OCI-LY3 (cell line): ENCODE measurements at regions not wholly inside any gene's neighbourhood (a gene's known extent, or its start where the extent isn't known, plus 50 kb on each side); places are given as distances from the start of the nearest gene placed in this dataset.

ENCODE experiments used
- H2AFZ ChIP-seq: fragments of 200-600, 300-600 bp; shearing (Covaris generic); 2 replicates; pipeline ENCODE4 v1.6.0; 2014; ENCODE audit warnings: antibody characterized with exemption, low read depth, low read length
- H3K27ac ChIP-seq: fragments of 200-600, 300-600 bp; sonication (generic); 2 replicates; pipeline ENCODE4 v1.5.1; 2014; ENCODE audit warnings: mild to moderate bottlenecking, low read length, moderate library complexity, mixed read lengths
- H3K27me3 ChIP-seq: fragments of 200-600, 300-600 bp; sonication (generic); 2 replicates; pipeline ENCODE4 v1.6.1; 2014; ENCODE audit warnings: low read depth, low read length, mixed read lengths
- H3K36me3 ChIP-seq: fragments of 200-600, 300-600 bp; sonication (generic); replicated peaks from 2 replicates; pipeline ENCODE3; 2014; ENCODE audit warnings: low read depth, low read length, mixed read lengths
- H3K4me1 ChIP-seq: fragments of 300-600, 200-600 bp; sonication (generic); 2 replicates; pipeline ENCODE4 v1.6.1; 2014; ENCODE audit warnings: low read length, mixed read lengths
- H3K4me2 ChIP-seq: fragments of 200-600, 300-600 bp; sonication (generic); 2 replicates; pipeline ENCODE4 v1.6.1; 2014; ENCODE audit warnings: low read length, mixed read lengths
- H3K4me3 ChIP-seq: fragments of 300-600, 200-600 bp; sonication (generic); 2 replicates; pipeline ENCODE4 v1.5.1; 2014; ENCODE audit warnings: antibody characterized with exemption, mild to moderate bottlenecking, low read length, moderate library complexity
- H3K79me2 ChIP-seq: fragments of 300-600, 200-600 bp; shearing (Covaris generic); 2 replicates; pipeline ENCODE4 v1.6.1; 2014; ENCODE audit warnings: mild to moderate bottlenecking, low read length, mixed read lengths
- H3K9ac ChIP-seq: fragments of 300-600, 200-600 bp; shearing (Covaris generic); 2 replicates; pipeline ENCODE4 v1.6.0; 2014; ENCODE audit warnings: mild to moderate bottlenecking, low read length, moderate library complexity
- H3K9me3 ChIP-seq: fragments of 200-600, 300-600 bp; shearing (Covaris generic); 2 replicates; pipeline ENCODE4 v1.6.1; 2014; ENCODE audit warnings: low read length, mixed read lengths; ENCODE audit not compliant: insufficient read depth
- H4K20me1 ChIP-seq: fragments of 200-600, 300-600 bp; sonication (generic); 2 replicates; pipeline ENCODE4 v1.6.1; 2016; ENCODE audit warnings: low read length, mixed read lengths; ENCODE audit not compliant: insufficient read depth
- CTCF ChIP-seq: fragments of 200-600, 300-600 bp; sonication (generic); IDR thresholded peaks from 2 replicates; pipeline ENCODE4 v1.5.1; 2014; ENCODE audit warnings: antibody characterized with exemption, low read length, low read depth
- EZH2phosphoT487 ChIP-seq: fragments of 200-600 bp; shearing (Covaris generic); IDR thresholded peaks from 2 replicates; pipeline ENCODE4 v1.6.1; 2018; ENCODE audit warnings: antibody characterized with exemption, mixed run types, low read depth

DNA sequence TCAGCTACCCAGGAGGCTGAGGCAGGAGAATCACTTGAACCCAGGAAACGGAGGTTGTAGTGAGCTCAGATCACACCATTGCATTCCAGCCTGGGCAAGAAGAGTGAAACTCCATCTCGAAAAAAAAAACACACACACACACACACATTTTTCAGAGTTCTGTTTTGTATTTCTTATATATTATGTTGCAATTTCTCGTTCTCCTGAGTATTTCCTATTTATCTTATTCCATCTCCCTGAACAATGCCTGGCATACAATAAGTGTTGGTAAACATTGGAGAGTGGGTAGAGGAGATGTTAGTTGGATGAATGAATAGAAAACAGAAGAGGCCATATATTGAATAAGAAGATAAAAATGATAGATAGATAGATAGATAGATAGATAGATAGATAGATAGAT lies 167.8 kb upstream of the CDH5 start:
- peaks cover 6% of the 10 kb centered on the region; the same call in 1 of the 2 replicates for H3K27me3 ChIP-seq
- no peak overlapping the region for H3K9ac ChIP-seq
- H3K4me3 ChIP-seq: no peak overlapping the region
- no peak overlapping the region for H3K4me2 ChIP-seq
- no peaks in the 10 kb centered on the region for H3K9me3 ChIP-seq
- no peaks in the 10 kb centered on the region for H4K20me1 ChIP-seq
- H3K4me1 ChIP-seq: no peaks in the 10 kb centered on the region
- no peaks in the 10 kb centered on the region for H3K36me3 ChIP-seq
- no peak overlapping the region for H3K27ac ChIP-seq
- no peak overlapping the region for H2AFZ ChIP-seq
- no peaks in the 10 kb centered on the region for H3K79me2 ChIP-seq
- TF ChIP-seq CTCF (no peak), EZH2phosphoT487 (no peak)

DNA sequence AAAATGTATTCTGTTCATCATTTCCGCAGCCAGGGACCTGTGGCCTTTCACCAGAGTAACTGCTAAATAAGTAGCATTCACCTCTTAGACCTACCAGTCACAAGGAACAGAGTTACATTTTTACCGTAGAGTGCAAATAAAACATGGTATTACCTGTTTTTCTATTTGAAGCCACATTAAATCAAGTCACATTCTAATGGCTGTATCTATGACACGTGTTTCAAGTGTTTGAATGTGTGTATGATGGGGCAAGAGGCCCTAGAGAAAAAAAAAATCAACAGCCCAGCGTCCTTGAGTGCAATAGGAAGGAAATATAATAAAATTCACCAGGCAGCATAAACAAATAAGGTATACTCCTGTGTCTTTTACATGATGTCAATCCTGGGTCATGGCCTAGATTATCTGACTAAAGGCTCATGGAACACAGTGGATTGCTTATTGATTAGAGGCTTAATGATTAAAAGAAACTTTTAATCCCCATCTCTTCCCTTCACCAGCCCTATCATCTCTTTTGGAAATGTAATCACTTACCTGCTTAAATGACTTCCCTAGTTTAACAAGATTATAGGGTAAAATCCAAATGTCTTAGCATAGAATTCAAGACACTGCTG lies 168.7 kb upstream of the CDH5 start:
- Histone ChIP-seq H3K4me1 (no peaks in the 10 kb centered on the region), H3K9me3 (no peaks in the 10 kb centered on the region), H3K4me3 (no peak overlapping the region), H3K36me3 (no peaks in the 10 kb centered on the region), H4K20me1 (no peaks in the 10 kb centered on the region), H2AFZ (no peak overlapping the region), H3K79me2 (no peaks in the 10 kb centered on the region), H3K27ac (no peak overlapping the region), H3K27me3 (peaks cover 3% of the 10 kb centered on the region; the same call in 1 of the 2 replicates), H3K9ac (no peak overlapping the region), H3K4me2 (no peak overlapping the region)
- TF ChIP-seq EZH2phosphoT487: no peak
- TF ChIP-seq CTCF: no peak

DNA sequence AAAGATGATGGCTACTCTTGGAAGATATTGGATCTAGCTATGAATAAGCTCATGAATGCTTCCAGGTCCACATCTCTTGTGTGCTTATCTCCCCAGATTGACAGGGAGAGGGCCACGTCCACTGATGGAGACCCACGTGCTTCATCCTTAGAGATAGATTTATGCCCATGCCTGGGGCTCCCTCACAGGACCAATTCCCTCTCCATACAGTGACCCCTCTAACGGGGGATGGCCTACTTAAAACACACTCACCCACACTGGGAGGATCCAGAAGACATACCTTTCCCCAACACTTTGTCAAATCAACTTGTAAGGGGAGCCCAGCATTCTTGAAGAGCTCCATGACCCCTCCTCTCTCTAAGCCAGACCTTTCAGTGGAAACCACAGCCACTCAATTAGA lies 169.7 kb upstream of the CDH5 start:
- Histone ChIP-seq H3K27ac (no peak overlapping the region), H3K4me1 (no peaks in the 10 kb centered on the region), H3K9ac (no peak overlapping the region), H3K4me2 (no peak overlapping the region), H2AFZ (no peak overlapping the region), H3K79me2 (no peaks in the 10 kb centered on the region), H4K20me1 (no peaks in the 10 kb centered on the region), H3K27me3 (peaks cover 3% of the 10 kb centered on the region; the same call in 1 of the 2 replicates), H3K9me3 (no peaks in the 10 kb centered on the region), H3K4me3 (no peak overlapping the region), H3K36me3 (no peaks in the 10 kb centered on the region)
- no peak for TF ChIP-seq CTCF
- no peak for TF ChIP-seq EZH2phosphoT487

- Histone ChIP-seq H3K4me2 (no peak overlapping the region), H3K9ac (no peak overlapping the region), H3K27ac (no peak overlapping the region), H3K4me3 (no peak overlapping the region), H3K4me1 (no peaks in the 10 kb centered on the region), H3K27me3 (peaks cover 3% of the 10 kb centered on the region; the same call in 1 of the 2 replicates), H3K79me2 (no peaks in the 10 kb centered on the region), H2AFZ (no peak overlapping the region), H3K9me3 (no peaks in the 10 kb centered on the region), H4K20me1 (no peaks in the 10 kb centered on the region), H3K36me3 (no peaks in the 10 kb centered on the region)
- TF ChIP-seq EZH2phosphoT487 (no peak), CTCF (no peak)
Observed at GRCh38 chr16:66194866-66195265, 171.6 kb upstream of the CDH5 start.
